NCI-H510A (cell line): ENCODE measurements at regions not wholly inside any gene's neighbourhood (a gene's known extent, or its start where the extent isn't known, plus 50 kb on each side); places are given as distances from the start of the nearest gene placed in this dataset.

Source experiments
- DNase-seq: peaks from one replicate; lab custom pipeline; 2025; lab: John Stamatoyannopoulos, UW

DNA sequence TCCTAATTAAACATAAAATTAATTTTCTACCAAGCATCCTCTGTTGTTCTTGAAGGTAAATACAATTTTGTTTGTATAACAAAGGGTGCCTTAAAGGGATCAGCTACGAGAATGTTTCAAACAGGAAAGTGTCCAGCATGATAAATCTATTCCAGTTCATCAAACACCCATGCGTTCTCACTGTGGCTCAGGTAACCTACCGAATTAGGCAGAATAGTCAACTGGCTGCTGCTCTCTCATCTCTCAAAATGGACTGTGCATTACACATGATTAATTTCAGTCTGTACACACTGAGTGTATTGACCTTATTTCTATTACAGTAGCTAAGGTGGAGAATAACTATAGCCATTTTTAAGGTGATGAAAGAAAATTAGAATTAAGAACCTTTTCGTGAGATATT is 127.5 kb upstream of the RMST start:
- DNase-seq, result no peak

DNA sequence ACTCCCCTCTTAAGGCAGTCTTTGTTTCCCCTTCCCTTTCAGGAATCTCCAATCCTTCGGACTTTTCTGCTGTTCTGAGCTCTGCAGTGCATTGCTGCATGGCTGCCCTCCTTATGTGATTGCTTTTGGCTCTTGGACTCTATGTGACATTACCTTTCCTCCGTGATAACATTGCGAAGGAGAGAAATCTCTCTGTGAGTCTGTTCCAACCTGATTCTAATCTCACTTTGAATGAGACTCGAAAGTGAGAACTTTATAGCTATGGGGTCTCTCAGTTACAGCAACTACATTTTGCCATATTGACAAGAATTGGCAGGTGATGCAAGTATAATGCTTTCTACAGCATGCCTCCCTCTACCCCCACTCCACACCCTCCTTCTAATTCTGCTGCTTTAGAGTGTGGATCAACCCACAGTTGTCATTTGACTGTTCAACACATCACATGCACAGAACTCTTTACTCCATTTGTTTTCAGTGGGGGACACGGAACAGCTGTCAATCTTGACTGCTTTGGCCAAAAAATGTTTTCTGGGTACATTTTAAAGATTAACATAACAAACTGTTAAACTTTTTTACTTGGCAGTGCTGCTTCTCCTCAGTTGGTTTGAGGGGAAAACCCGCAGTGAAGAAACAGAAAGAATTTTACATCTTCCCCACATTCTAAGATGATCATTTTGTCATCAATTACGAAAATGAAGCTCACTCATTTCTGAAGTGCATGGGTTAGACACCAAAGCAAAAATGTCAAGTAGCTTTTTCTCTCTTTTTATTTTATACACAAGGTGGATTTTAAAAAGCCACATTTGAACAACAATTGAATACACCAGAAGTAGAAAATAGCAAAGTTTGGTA is 125.5 kb upstream of the RMST start:
- no peak for DNase-seq

DNA sequence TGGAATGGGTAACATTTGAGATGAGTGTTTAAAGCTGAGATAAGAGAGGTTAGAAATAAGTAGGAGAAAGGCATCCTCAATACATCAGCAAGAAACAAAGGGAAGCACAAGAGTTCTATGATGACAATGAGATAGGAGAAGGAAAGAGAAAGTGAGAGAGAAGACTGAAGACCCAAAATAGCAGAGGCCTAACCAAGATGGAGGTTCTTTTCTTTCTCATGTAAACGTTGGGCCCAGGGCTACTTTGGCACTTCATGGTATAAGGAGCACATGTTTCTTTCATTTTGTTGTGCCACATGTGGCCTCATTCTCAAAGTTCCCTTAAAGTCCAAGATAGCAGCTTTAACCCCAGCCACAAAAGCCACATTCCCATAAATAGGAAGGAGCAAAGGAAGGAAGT is 120.5 kb upstream of the RMST start:
- no peak for DNase-seq

DNA sequence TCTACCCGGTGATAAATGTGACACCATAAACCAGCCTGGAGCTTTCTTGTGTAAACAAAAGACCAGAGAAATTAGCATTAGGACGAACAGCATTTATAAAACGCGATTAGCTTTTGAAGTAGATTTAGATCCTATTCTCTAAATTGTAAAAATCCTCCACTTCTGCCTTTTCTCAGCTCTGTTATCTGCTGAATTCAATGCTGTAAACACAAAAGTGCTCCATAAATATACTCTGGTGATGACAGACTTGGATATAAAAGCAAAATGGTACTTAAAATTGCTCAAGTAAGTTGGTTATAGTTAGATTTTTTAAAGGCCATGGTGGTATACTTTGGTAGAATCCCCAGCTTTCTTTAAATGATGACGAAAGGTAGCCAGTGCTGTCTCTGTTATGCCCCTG is 114.6 kb upstream of the RMST start:
- no peak for DNase-seq

DNA sequence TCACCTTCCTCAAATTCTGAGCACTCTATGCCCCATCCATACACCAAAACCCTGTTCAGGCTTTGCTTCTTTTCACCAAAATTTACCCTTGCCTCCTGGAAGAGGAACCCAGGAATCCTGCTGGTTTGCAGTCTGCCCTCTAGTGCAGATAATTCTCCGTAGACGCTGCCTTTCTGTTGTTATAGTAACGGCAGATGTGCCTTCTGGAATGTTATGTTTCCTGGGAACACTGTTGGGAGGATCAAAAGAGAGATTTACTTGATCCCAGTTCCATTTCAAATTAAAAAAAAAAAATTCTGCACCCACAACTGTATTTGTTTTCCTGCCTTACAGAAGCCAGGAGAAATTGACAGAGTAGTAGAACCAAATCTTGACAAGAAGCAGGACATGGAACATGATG is 104.2 kb upstream of the RMST start:
- no peak for DNase-seq

DNA sequence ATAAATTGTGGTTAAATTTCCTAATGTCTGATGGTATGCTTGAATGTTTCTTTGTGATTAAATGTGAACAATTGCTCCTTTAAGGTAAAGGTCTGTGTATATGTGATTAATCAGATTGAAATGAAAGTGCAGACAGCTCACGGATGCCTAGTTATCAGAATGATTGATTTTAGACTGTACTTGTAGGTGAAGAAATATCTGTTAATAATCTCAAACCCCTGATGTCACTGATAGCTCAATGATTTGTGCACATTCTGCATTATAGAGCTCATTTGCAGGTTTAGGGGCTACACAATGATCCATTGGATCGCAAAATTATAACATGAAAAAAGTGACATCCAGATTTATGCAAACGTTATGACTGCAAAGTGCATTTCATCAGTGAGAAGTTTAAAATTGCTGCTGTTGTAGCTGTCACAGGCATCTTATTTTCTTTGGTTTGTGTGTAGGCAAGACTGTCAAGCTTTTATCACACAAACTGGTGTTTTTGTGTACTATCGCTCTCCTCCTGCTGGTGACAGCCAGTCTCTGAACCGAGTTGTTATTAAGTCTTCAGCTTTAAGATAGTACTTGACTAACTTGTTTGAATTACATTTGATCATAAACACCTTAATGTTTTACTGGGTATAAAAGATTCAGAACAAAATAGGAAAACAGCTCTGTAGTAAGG is 103.4 kb upstream of the RMST start:
- DNase-seq, result no peak

DNA sequence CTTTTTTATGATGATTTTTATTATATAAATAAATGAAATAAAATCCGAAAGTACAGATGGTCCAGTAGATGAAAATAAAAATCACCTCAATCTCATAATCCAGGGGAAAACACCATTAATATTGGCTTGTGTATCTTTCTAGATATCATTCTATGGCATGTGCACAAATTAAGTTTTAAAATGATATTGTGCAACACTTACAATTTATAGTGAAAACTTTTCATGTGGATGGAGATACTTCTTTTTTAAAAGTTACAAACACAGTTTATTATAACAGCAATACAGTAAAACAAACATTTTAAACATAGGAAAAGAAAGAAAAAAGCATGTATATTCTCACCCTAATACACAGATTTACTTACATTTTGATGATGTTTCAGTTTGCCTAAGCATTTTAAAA is 98.9 kb upstream of the RMST start:
- DNase-seq, result no peak

DNA sequence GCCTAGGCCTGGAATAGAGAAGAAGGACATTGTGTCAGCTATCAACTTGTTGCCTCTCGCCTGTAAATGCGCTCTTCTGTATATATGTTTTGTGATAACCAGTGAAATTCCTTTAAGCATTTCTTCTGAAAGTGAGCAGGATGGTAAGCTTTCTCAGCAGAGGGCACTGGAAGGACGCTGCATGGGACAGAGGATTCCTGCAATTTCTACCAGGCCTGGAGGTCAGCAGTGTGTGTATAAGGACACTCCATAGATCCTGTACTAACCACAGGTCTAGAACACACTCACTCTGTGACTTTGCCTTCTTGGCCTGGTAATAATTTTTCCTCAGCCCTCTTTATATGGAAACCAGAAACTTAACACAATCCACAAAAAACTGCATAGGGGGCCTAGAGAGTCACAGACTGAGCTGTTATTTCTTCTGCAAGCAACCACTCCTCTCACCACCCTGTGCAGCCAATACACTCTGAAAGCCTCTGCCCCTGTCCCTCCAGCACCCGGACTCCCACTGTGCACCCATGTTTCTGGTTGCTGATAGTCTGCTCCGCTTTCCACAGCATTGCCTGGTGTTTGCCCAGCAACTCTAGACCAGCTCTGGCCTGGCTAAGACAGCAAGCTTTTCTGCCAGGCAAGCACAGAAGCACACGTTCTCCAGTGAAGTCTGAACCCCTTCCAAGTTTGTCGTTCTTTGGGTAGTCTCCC is 94.0 kb upstream of the RMST start:
- no peak for DNase-seq

DNA sequence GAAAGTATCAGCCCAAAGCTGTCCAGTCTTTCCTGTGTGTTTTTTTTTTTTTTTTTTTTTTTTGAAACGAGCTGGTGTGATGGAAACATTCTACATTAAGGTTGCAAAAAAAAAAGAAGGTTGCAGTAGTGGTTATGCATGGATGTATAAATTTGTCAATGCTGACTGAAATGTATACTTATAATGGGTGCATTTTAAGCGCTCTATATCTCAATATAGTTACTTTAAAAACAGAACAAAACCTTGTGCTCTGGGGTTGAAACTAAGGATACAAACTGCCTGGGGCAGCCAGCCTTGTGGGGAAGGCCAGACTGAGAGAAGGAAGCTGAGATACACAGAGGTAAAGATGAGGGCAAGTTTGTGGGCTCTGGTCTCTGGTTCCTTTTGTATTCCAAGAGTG is 87.3 kb upstream of the RMST start:
- no peak for DNase-seq

DNA sequence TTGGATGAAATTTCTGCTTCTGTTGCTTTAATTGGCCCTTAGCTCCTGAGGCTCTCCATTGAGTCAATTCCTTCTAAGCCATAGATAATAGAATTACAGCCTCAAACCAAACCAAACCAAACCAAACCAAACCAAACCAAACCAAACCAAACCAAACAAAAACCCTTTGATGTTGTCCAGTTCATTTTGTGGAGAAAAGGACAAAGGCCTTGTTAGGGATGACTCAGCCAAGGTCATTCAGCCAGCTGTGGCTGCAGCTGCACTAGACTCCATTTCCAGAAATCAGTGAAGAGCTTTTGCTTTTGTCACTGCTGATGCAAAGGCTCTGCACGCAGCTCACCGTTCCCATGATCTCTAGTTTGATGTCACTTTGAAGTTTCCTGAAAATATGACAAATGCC is 82.2 kb upstream of the RMST start:
- DNase-seq, result no peak

DNA sequence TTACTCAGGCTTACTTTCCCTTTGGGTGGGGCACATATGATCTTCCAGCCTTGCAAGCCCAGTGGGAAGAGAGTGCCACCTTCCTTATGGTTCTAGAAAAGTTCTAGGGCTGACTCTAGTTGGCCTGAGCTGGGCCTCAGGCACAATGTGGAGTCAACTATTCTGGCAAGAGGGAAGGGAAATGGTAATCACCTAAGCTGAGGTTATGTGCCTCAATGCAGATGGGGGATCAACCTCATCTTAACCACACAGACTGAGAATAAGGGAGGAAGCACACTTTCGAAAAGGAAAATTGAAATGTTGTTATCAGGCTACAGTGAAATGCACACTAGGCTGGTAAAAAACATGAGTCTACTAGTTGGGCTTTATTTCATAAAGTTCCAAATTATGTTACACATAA is 77.5 kb upstream of the RMST start:
- DNase-seq, result no peak

DNA sequence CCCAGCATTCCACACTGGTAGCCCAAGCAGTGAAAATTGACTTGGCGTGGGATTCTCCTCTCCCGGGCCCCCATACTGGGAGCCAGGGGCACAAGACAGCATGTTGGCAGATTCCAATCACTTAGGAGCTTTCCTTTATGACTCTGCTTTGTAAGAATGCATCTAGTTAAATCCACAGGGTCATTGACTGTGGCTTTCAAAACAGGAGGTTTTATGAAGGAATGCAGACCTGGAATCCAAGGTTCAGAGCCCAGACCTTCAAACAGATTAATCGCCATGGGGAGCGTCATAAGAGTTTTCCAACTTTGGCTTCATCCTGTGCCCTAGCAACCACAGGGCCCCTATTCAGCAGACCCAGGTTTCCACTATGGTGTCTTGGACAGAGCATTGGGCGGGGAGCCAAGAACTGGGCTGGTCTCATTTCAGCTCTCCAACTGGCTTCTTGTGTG is 76.4 kb upstream of the RMST start:
- DNase-seq, result no peak

DNA sequence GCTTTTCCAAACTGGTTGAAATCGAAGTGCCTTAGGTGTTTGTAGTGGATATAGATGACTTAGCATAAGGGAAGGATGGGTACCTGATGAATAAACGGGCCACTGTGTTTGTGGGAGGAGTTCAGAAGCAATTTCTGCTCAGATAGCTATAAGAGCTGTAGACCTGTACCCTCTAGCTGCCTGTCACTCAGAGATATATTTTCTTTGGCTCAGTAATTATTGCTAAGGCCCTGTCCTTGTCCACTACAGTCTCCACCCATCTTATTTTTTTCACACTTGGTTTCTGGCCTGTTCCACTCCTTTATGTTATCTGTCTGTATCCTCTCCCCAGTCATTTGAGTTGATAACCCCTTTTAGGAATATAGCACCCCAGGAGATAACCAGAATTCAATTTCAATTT is 74.8 kb upstream of the RMST start:
- DNase-seq, result no peak

DNA sequence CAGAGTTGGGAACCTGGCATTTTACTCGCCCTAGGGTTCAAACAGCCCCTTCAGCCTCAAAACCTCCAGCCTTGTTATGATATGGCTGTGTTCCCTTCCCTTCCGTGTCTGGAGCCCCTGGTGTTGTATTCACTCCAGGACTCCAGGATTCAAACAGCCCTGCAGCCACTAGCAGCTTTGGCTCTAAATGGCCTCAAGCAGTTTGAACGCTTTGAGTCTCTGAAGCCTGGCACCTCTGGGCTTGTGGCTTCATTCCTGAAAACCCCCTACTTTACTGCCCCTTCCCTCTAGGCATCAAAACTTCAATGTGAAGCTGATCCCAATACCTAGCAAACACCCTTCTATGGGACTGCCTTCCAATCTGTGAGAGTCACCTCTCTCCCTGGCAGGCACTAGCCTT is 67.9 kb upstream of the RMST start:
- no peak for DNase-seq

DNA sequence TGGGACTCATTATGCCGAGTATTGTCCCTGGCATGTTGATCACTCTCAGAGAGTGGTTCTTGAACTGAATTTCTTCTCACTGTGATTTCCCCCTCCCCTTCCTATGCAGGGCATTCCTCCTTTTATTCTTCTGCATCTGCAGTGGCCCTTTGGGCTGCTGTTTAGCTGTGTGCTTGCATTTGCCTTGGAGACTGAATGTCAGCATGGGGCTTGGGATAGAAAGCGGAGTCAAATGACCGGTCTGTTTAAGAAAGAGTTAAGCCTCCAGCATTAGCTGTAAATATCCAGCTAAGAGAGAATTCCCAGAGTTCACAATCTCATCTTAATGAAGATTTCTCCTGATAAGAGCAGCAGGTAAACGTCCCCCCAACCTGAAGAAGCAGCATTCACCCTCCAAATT is 65.6 kb upstream of the RMST start:
- DNase-seq, result no peak

DNA sequence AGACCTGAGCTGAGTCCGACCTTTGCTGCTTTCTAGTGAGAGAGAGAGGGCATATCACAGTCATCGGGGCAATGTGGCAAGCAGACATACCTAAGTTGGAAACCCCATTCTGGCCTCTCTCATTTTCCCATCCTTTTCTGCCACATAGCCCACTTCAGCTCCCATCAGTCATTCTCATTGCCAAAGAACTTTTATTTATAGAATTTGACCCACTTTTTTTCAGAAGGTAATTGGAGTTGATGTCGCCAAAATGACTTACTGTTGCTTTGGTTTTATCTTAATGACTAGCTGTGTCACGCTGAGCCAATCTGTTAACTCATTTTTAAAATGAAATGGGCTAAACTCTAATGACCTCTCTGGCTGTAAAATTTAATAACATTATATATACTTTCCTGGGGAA is 63.9 kb upstream of the RMST start:
- no peak for DNase-seq

DNA sequence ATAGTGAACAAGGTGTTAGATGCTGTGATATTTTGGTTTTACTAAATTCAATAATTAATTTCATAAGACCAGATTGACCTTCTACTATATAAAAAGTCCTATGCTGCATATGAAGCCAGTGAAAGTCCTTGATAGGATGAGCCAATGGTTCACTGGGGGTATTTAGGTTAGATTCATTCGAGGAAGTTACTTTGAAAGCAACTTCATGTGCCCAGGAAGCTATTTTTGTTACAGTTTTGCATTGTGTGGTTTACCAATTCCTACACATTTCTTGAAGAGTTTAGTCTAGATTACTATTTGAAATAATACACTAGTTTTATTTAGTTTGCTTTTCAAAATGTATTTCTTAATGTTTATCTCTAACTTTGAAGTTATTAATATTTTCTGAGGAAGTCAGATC is 58.5 kb upstream of the RMST start:
- DNase-seq, result no peak

DNA sequence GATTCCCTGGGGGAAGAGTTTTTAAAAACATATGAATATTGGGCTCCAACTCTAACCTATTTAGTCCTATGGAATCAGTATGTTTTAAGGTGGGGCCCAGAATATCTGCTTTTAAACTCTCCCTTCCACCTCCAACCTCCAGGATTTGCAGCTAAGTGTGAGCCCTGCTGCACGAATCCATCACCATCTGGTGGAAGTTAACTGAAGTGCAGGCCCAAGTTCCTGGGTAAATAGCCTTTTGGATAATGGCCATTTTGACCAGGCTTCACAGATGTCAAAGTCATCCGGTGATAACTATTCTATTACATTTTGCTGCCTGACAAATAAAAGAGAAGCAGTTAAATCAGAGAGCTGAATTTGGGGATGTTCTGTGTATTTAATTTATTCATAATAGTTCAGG is 58.1 kb upstream of the RMST start:
- DNase-seq, result peak; percentile 32

DNA sequence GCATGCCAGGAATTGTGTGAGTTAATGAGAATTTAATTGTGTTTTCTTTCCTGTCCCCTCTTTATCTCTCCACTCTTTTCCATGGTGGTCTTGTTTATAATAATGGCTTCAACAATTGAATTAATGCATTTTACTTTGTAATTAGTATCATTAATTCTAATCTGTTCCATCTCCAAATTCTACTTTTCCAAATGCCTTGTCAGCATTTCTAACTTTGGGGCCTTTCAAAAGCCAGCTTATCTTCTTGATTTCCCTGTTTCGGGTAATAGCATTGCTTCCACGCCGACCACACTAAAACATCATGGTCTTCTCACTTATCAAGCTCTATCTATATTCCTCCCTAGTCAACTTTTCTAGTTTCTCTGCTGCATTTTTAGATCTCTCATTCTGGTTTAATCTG is 54.2 kb upstream of the RMST start:
- no peak for DNase-seq

DNA sequence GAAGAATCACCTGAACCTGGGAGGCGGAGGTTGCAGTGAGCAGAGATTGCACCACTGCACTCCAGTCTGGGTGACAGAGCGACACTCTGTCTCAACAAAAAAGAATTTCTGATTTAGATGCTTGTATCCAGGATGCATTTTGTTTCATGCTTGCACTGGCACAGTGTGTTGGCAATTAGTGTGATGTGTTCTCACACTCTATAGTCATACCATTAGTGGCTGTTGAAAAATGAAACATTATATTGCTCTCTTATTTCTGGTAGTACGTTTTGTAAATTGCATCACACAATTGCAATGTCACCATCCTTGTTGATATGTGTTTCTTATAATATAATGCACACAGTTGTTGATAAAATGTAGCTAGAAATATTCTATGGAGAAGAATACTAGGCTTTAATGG is 51.3 kb upstream of the RMST start:
- DNase-seq, result no peak
